ENCODE measurements at regions not wholly inside any gene's neighbourhood (a gene's known extent, or its start where the extent isn't known, plus 50 kb on each side); places are given as distances from the start of the nearest gene placed in this dataset.
"Not testable (repeated sequence)": the region's sequence is repeated elsewhere in the genome, so short reads cannot be mapped to it uniquely, and the experiment has no call there.

GRCh38 chr4:57191523-57192034, 81.4 kb upstream of the IGFBP7 start:
- H3K27me3 ChIP-seq (ENCODE audit: control insufficient read depth, insufficient read depth, low read length), result no peaks in the 10 kb centered on the region
- no peak for TF ChIP-seq CTCF (IDR thresholded peaks at IDR 0.05; ENCODE audit: insufficient read depth, low read length, severe bottlenecking)
- DNase-seq (ENCODE audit: low read depth) (no peak), FAIRE-seq (peak; percentile 47)
- no peak overlapping the region for H3K4me3 ChIP-seq (ENCODE audit: low read depth, low read length)
- no peaks in the 10 kb centered on the region for H3K36me3 ChIP-seq (ENCODE audit: control insufficient read depth, insufficient read depth, low read length)

GRCh38 chr4:57190601-57191481, 80.7 kb upstream of the IGFBP7 start:
- Histone ChIP-seq H3K27me3 (ENCODE audit: control insufficient read depth, insufficient read depth, low read length) (no peaks in the 10 kb centered on the region), H3K4me3 (ENCODE audit: low read depth, low read length) (no peak overlapping the region), H3K36me3 (ENCODE audit: control insufficient read depth, insufficient read depth, low read length) (no peaks in the 10 kb centered on the region)
- TF ChIP-seq CTCF (IDR thresholded peaks at IDR 0.05; ENCODE audit: insufficient read depth, low read length, severe bottlenecking), result peak; percentile 79
- DNase-seq (ENCODE audit: low read depth), result peak; percentile 23
- FAIRE-seq, result no peak

GRCh38 chr4:57187246-57187645, 77.1 kb upstream of the IGFBP7 start:
- no peaks in the 10 kb centered on the region for H3K36me3 ChIP-seq (ENCODE audit: control insufficient read depth, insufficient read depth, low read length)
- no peak for TF ChIP-seq CTCF (IDR thresholded peaks at IDR 0.05; ENCODE audit: insufficient read depth, low read length, severe bottlenecking)
- peak; percentile 60 for DNase-seq (ENCODE audit: low read depth)
- no peaks in the 10 kb centered on the region for H3K27me3 ChIP-seq (ENCODE audit: control insufficient read depth, insufficient read depth, low read length)
- FAIRE-seq, result no peak
- H3K4me3 ChIP-seq (ENCODE audit: low read depth, low read length), result no peak overlapping the region

- no peak for TF ChIP-seq CTCF (IDR thresholded peaks at IDR 0.05; ENCODE audit: insufficient read depth, low read length, severe bottlenecking)
- no peak overlapping the region for H3K4me3 ChIP-seq (ENCODE audit: low read depth, low read length)
- no peak for FAIRE-seq
Observed at GRCh38 chr4:57184378-57185029, 74.3 kb upstream of the IGFBP7 start.

GRCh38 chr4:57182132-57182874, 72.1 kb upstream of the IGFBP7 start:
- FAIRE-seq, result no peak
- TF ChIP-seq CTCF (IDR thresholded peaks at IDR 0.05; ENCODE audit: insufficient read depth, low read length, severe bottlenecking), result no peak
- DNase-seq (ENCODE audit: low read depth), result no peak

More at GRCh38 chr4:57184378-57185029, 74.3 kb upstream of the IGFBP7 start:
- no peaks in the 10 kb centered on the region for H3K36me3 ChIP-seq (ENCODE audit: control insufficient read depth, insufficient read depth, low read length)
- H3K27me3 ChIP-seq (ENCODE audit: control insufficient read depth, insufficient read depth, low read length), result no peaks in the 10 kb centered on the region
- no peak for DNase-seq (ENCODE audit: low read depth)

GRCh38 chr4:57173136-57173535, 63.0 kb upstream of the IGFBP7 start:
- FAIRE-seq, result not testable (repeated sequence)

More at GRCh38 chr4:57182132-57182874, 72.1 kb upstream of the IGFBP7 start:
- H3K4me3 ChIP-seq (ENCODE audit: low read depth, low read length), result no peak overlapping the region
- H3K36me3 ChIP-seq (ENCODE audit: control insufficient read depth, insufficient read depth, low read length), result no peaks in the 10 kb centered on the region
- H3K27me3 ChIP-seq (ENCODE audit: control insufficient read depth, insufficient read depth, low read length), result no peaks in the 10 kb centered on the region

More at GRCh38 chr4:57173136-57173535, 63.0 kb upstream of the IGFBP7 start:
- H3K27me3 ChIP-seq (ENCODE audit: control insufficient read depth, insufficient read depth, low read length); DNase-seq (ENCODE audit: low read depth); H3K36me3 ChIP-seq (ENCODE audit: control insufficient read depth, insufficient read depth, low read length); H3K4me3 ChIP-seq (ENCODE audit: low read depth, low read length): not testable (repeated sequence)
